ENCODE measurements at regions not wholly inside any gene's neighbourhood (a gene's known extent, or its start where the extent isn't known, plus 50 kb on each side); places are given as distances from the start of the nearest gene placed in this dataset.
A peak's percentile ranks its signal among the peaks of the same experiment; 100 is the strongest.
"Not testable (repeated sequence)": the region's sequence is repeated elsewhere in the genome, so short reads cannot be mapped to it uniquely, and the experiment has no call there.

- no peaks in the 10 kb centered on the region for H3K27me3 ChIP-seq (ENCODE audit: insufficient read depth, low read length)
- no peak overlapping the region for H3K18ac ChIP-seq (ENCODE audit: low read length)
- no peak for DNase-seq
- no peaks in the 10 kb centered on the region for H3K4me1 ChIP-seq (ENCODE audit: control insufficient read depth in 1 of 2, insufficient read depth in 2 of 2, low read length in 2 of 2)
- H2BK5ac ChIP-seq (ENCODE audit: low read depth, low read length, poor library complexity) = no peak overlapping the region
- H4K91ac ChIP-seq (ENCODE audit: low read depth, low read length) = no peak overlapping the region
- H3K36me3 ChIP-seq (ENCODE audit: control insufficient read depth in 1 of 2, insufficient read depth in 2 of 2, low read length in 2 of 2) = no peaks in the 10 kb centered on the region
- no peaks in the 10 kb centered on the region for H3K79me2 ChIP-seq (ENCODE audit: control insufficient read depth, insufficient read depth, low read length, poor library complexity)
- no peaks in the 10 kb centered on the region for H3K79me1 ChIP-seq (ENCODE audit: low read length)
- H3K4me2 ChIP-seq (ENCODE audit: low read length) = no peak overlapping the region
- H2BK120ac ChIP-seq (ENCODE audit: insufficient read depth, low read length, poor library complexity) = no peak overlapping the region
- H2BK12ac ChIP-seq (ENCODE audit: low read length) = no peak overlapping the region
- no peak overlapping the region for H2AK5ac ChIP-seq (ENCODE audit: low read length)
- H3K9ac ChIP-seq (ENCODE audit: low read length) = no peak overlapping the region
- H3K27ac ChIP-seq (ENCODE audit: low read depth, low read length) = no peak overlapping the region
- no peak overlapping the region for H3K14ac ChIP-seq (ENCODE audit: low read length)
- no peak overlapping the region for H2AFZ ChIP-seq (ENCODE audit: insufficient read depth, low read length, poor library complexity)
- H4K12ac ChIP-seq (ENCODE audit: low read depth, low read length) = no peak overlapping the region
- H4K8ac ChIP-seq (ENCODE audit: low read depth, low read length) = no peak overlapping the region
- no peak overlapping the region for H3K4ac ChIP-seq (ENCODE audit: low read depth, low read length)
- peaks cover 16% of the 10 kb centered on the region for H3K9me3 ChIP-seq (ENCODE audit: insufficient read depth, low read depth, low read length)
- no CpG with 5 or more reads among the region's 14 CpGs for WGBS (ENCODE audit: extremely low coverage, insufficient coverage, insufficient read length)
- no peak overlapping the region for H3K23ac ChIP-seq (ENCODE audit: low read length)
- H3K4me3 ChIP-seq (ENCODE audit: low read depth, low read length) = no peak overlapping the region
Observed at GRCh38 chr7:64433590-64433989, 119.8 kb downstream of the ZNF736 start.

- H3K4me3 ChIP-seq (ENCODE audit: low read depth, low read length) = no peak overlapping the region
- no peak for DNase-seq
- H2BK5ac ChIP-seq (ENCODE audit: low read depth, low read length, poor library complexity) = no peak overlapping the region
- H3K27me3 ChIP-seq (ENCODE audit: insufficient read depth, low read length) = no peaks in the 10 kb centered on the region
- no peak overlapping the region for H3K4me2 ChIP-seq (ENCODE audit: low read length)
- H3K18ac ChIP-seq (ENCODE audit: low read length) = no peak overlapping the region
- H3K79me2 ChIP-seq (ENCODE audit: control insufficient read depth, insufficient read depth, low read length, poor library complexity) = no peaks in the 10 kb centered on the region
- no peak overlapping the region for H4K8ac ChIP-seq (ENCODE audit: low read depth, low read length)
- H4K12ac ChIP-seq (ENCODE audit: low read depth, low read length) = no peak overlapping the region
- no peak overlapping the region for H4K91ac ChIP-seq (ENCODE audit: low read depth, low read length)
- H3K4me1 ChIP-seq (ENCODE audit: control insufficient read depth in 1 of 2, insufficient read depth in 2 of 2, low read length in 2 of 2) = no peaks in the 10 kb centered on the region
- H2AK5ac ChIP-seq (ENCODE audit: low read length) = no peak overlapping the region
- no peak overlapping the region for H3K23ac ChIP-seq (ENCODE audit: low read length)
- WGBS (ENCODE audit: extremely low coverage, insufficient coverage, insufficient read length) = no CpG with 5 or more reads among the region's 5 CpGs
- H3K4ac ChIP-seq (ENCODE audit: low read depth, low read length) = no peak overlapping the region
- H3K36me3 ChIP-seq (ENCODE audit: control insufficient read depth in 1 of 2, insufficient read depth in 2 of 2, low read length in 2 of 2) = no peaks in the 10 kb centered on the region
- H3K27ac ChIP-seq (ENCODE audit: low read depth, low read length) = no peak overlapping the region
- no peaks in the 10 kb centered on the region for H3K79me1 ChIP-seq (ENCODE audit: low read length)
- H3K9me3 ChIP-seq (ENCODE audit: insufficient read depth, low read depth, low read length) = peaks cover 16% of the 10 kb centered on the region
- no peak overlapping the region for H2AFZ ChIP-seq (ENCODE audit: insufficient read depth, low read length, poor library complexity)
- no peak overlapping the region for H2BK12ac ChIP-seq (ENCODE audit: low read length)
- no peak overlapping the region for H3K14ac ChIP-seq (ENCODE audit: low read length)
- no peak overlapping the region for H3K9ac ChIP-seq (ENCODE audit: low read length)
- no peak overlapping the region for H2BK120ac ChIP-seq (ENCODE audit: insufficient read depth, low read length, poor library complexity)
Observed at GRCh38 chr7:64431838-64432237, 118.1 kb downstream of the ZNF736 start.

- H2BK12ac ChIP-seq (ENCODE audit: low read length) = no peak overlapping the region
- H3K9ac ChIP-seq (ENCODE audit: low read length) = no peak overlapping the region
- no peak overlapping the region for H2BK5ac ChIP-seq (ENCODE audit: low read depth, low read length, poor library complexity)
- no peaks in the 10 kb centered on the region for H3K4me1 ChIP-seq (ENCODE audit: control insufficient read depth in 1 of 2, insufficient read depth in 2 of 2, low read length in 2 of 2)
- no peaks in the 10 kb centered on the region for H3K27me3 ChIP-seq (ENCODE audit: insufficient read depth, low read length)
- H3K79me1 ChIP-seq (ENCODE audit: low read length) = no peaks in the 10 kb centered on the region
- H4K12ac ChIP-seq (ENCODE audit: low read depth, low read length) = no peak overlapping the region
- H2AFZ ChIP-seq (ENCODE audit: insufficient read depth, low read length, poor library complexity) = no peak overlapping the region
- H2BK120ac ChIP-seq (ENCODE audit: insufficient read depth, low read length, poor library complexity) = no peak overlapping the region
- H3K79me2 ChIP-seq (ENCODE audit: control insufficient read depth, insufficient read depth, low read length, poor library complexity) = no peaks in the 10 kb centered on the region
- WGBS (ENCODE audit: extremely low coverage, insufficient coverage, insufficient read length) = no CpG with 5 or more reads among the region's 1 CpG
- H3K4ac ChIP-seq (ENCODE audit: low read depth, low read length) = no peak overlapping the region
- H3K23ac ChIP-seq (ENCODE audit: low read length) = no peak overlapping the region
- no peak overlapping the region for H3K14ac ChIP-seq (ENCODE audit: low read length)
- H3K4me3 ChIP-seq (ENCODE audit: low read depth, low read length) = no peak overlapping the region
- H3K18ac ChIP-seq (ENCODE audit: low read length) = no peak overlapping the region
- H3K9me3 ChIP-seq (ENCODE audit: insufficient read depth, low read depth, low read length) = peaks cover 14% of the 10 kb centered on the region
- no peak overlapping the region for H2AK5ac ChIP-seq (ENCODE audit: low read length)
- no peak overlapping the region for H3K27ac ChIP-seq (ENCODE audit: low read depth, low read length)
- no peak for DNase-seq
- no peak overlapping the region for H4K8ac ChIP-seq (ENCODE audit: low read depth, low read length)
- no peaks in the 10 kb centered on the region for H3K36me3 ChIP-seq (ENCODE audit: control insufficient read depth in 1 of 2, insufficient read depth in 2 of 2, low read length in 2 of 2)
- no peak overlapping the region for H4K91ac ChIP-seq (ENCODE audit: low read depth, low read length)
- H3K4me2 ChIP-seq (ENCODE audit: low read length) = no peak overlapping the region
Observed at GRCh38 chr7:64429232-64429631, 115.5 kb downstream of the ZNF736 start.

GRCh38 chr7:64425436-64425835 is 111.7 kb downstream of the ZNF736 start:
- H3K4me2 ChIP-seq (ENCODE audit: low read length); H2BK5ac ChIP-seq (ENCODE audit: low read depth, low read length, poor library complexity); H3K79me2 ChIP-seq (ENCODE audit: control insufficient read depth, insufficient read depth, low read length, poor library complexity); H4K8ac ChIP-seq (ENCODE audit: low read depth, low read length); H3K23ac ChIP-seq (ENCODE audit: low read length); H3K36me3 ChIP-seq (ENCODE audit: control insufficient read depth in 1 of 2, insufficient read depth in 2 of 2, low read length in 2 of 2); H2AK5ac ChIP-seq (ENCODE audit: low read length); H3K4me1 ChIP-seq (ENCODE audit: control insufficient read depth in 1 of 2, insufficient read depth in 2 of 2, low read length in 2 of 2); H2BK120ac ChIP-seq (ENCODE audit: insufficient read depth, low read length, poor library complexity); H3K4ac ChIP-seq (ENCODE audit: low read depth, low read length); H4K12ac ChIP-seq (ENCODE audit: low read depth, low read length); H4K91ac ChIP-seq (ENCODE audit: low read depth, low read length); H3K79me1 ChIP-seq (ENCODE audit: low read length); H2AFZ ChIP-seq (ENCODE audit: insufficient read depth, low read length, poor library complexity); H3K4me3 ChIP-seq (ENCODE audit: low read depth, low read length); H3K9ac ChIP-seq (ENCODE audit: low read length); H3K14ac ChIP-seq (ENCODE audit: low read length); H2BK12ac ChIP-seq (ENCODE audit: low read length); H3K27ac ChIP-seq (ENCODE audit: low read depth, low read length); H3K18ac ChIP-seq (ENCODE audit: low read length); H3K27me3 ChIP-seq (ENCODE audit: insufficient read depth, low read length): not testable (repeated sequence)
- H3K9me3 ChIP-seq (ENCODE audit: insufficient read depth, low read depth, low read length) = peaks cover 11% of the 10 kb centered on the region
- peak in 1 of 2 donors; percentile 10 for DNase-seq
